Posterior cingulate gyrus (tissue), 11 donors: ENCODE measurements at regions not wholly inside any gene's neighbourhood (a gene's known extent, or its start where the extent isn't known, plus 50 kb on each side); places are given as distances from the start of the nearest gene placed in this dataset.
"Not testable (repeated sequence)": the region's sequence is repeated elsewhere in the genome, so short reads cannot be mapped to it uniquely, and the experiment has no call there.

Experiments used
- DNase-seq, 10 donors: peaks; one replicate each; pipeline versions ENCODE4 v3.0.0 to v3.0.0-alpha.2; 2020 to 2021; ENCODE audit warnings: mixed read lengths in 3 of 10
- intact Hi-C: fragments of 100-400 bp; cut with DNase I; formaldehyde crosslinking; loops from one replicate; pipeline ENCODE4 v1.15.1; 2023

DNA sequence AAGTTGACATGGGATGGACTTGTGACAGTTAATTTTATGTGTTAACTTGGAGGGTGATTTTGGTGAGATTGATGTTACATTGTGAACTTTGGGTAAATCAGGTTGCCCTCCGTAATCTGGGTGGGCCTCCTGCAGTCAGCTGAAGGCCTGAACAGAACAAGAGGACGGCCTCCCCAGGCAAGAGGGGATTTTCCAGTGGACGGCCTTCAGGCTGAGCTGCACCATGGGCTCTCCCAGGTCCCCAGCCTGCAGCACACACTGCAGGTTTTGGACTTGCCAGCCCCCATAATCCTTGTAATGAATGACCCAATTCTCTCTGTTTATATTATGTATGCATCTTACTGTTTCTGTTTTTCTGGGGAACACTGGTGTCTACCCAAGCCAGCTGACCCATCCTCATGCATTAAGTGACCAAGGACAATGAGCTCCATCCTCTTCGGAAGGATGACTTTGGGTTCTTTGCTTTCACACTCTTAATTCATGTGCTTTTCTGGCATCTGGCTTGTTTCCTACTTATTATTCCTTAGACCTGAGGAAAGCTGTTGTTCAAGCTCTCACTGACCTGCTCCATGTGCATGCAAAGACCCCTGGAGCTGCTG lies 64.2 kb downstream of the DACT2 start:
- intact Hi-C loops = no loop called here
- DNase-seq = no peak

- intact Hi-C loops = no loop called here
- DNase-seq = no peak
Observed at GRCh38 chr6:168252267-168252666, 67.3 kb downstream of the DACT2 start.

GRCh38 chr6:168250250-168250649 lies 69.3 kb downstream of the DACT2 start:
- no peak for DNase-seq
- intact Hi-C loops = no loop called here

- intact Hi-C loops = no loop called here
- DNase-seq = no peak
Observed at GRCh38 chr6:168249746-168250145, 69.8 kb downstream of the DACT2 start.

DNA sequence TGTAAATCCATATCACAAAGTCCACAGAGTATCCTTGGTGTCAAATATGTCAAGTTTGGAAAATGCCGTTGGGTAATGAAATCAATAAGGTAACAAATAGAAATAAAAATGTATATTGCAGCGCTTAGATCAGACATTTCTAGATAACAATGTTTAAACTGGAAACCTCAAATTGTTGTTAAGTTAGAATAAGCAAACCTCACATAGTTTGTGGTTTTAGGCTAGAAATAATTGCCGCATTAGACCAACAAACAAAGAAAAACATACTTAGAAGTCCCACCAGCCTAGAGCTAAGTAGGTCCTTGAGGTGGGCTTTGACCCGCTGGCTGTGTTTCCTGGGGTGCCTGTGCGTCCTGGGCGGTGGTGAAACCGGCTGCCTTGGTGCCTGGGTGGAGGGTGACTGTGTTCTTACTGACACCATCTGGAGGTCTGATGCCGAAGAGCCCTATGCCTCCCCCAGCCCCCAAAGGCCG lies 71.4 kb downstream of the DACT2 start:
- intact Hi-C loops = no loop called here
- DNase-seq = no peak

GRCh38 chr6:168247443-168248147 lies 72.0 kb downstream of the DACT2 start:
- peak in 1 of 10 donors; percentile 42 for DNase-seq
- intact Hi-C loops = no loop called here

DNA sequence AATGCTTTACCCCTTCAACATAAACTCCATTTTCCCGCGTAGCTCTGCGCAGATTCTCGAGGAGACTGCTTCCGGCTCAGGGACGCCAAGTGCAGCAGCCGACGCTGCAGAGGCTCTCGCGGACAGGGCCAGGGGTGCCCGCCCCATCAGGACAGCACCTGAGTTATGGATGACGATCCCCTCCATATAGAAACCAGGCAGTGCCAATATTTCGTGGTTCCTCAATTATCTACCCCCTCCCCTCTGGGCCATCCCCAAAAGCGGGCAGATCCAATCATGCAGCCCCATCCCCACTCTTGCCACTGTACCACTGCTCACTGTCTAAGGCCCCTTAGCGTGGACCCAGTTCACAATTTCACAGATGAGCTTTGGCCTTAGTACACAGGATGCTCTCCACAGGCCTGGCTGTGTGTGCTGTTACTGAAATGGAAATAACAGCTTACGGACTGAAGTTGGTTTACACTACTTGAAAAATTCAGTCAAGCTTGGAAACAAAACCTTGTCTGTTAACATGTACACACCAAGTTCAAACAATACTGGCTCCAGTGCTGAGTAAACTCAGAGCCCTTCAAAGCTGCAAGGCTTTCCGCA lies 74.5 kb downstream of the DACT2 start:
- no peak for DNase-seq
- intact Hi-C loops = no loop called here

DNA sequence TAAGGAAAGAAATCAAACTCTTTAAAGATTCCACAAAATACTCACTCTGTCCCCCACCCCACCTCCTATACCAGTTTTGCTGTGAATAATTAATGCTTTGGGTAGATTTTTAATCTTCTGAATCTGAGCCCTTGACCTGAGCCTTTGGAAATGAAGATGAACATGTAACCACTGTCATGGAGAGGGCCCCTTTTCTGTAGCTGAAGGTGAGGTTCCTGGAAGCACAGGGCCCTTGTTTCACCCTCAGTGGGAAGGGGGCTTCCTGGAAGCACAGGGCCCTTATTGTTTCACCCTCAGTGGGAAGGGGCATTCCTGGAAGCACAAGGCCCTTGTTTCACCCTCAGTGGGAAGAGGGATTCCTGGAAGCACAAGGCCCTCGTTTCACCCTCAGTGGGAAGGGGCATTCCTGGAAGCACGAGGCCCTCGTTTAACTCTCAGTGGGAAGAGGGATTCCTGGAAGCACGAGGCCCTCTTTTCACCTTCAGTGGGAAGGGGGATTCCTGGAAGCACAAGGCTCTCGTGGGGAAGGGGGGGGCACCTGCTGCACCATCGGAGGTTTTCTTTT lies 75.7 kb downstream of the DACT2 start:
- intact Hi-C loops = no loop called here
- DNase-seq = no peak

- intact Hi-C loops = no loop called here
- no peak for DNase-seq
Observed at GRCh38 chr6:168242940-168243225, 76.7 kb downstream of the DACT2 start.

GRCh38 chr6:168242111-168242939 lies 77.3 kb downstream of the DACT2 start:
- intact Hi-C loops = no loop called here
- DNase-seq = no peak

DNA sequence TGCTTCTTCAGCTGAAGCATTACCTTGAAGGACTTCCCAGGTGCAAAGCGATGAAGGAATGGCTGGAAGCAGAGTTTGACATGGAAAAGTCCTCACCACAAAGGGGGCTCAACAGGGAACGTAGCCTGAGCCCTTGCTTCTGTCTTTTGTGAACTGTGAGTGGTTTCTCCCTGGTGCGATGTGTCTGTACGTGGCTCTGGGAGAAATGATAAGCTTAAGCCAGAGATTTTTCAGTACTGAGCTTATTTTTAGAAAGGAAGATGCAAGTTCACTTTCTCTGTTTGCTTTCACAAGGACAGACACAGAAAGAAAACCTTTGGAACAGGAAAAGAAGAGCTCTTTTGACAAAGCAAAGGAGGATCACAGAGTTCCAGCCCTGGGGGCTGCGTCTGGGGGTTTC lies 79.4 kb downstream of the DACT2 start:
- intact Hi-C loops = no loop called here
- no peak for DNase-seq

- intact Hi-C loops = no loop called here
Observed at GRCh38 chr6:168239044-168239773, 80.4 kb downstream of the DACT2 start.

GRCh38 chr6:168238159-168238909 lies 81.2 kb downstream of the DACT2 start:
- DNase-seq = no peak
- intact Hi-C loops = no loop called here

More at GRCh38 chr6:168239044-168239773, 80.4 kb downstream of the DACT2 start:
- DNase-seq = peak in 1 of 10 donors; percentile 23

- intact Hi-C loops, DNase-seq: not testable (repeated sequence)
Observed at GRCh38 chr6:168233875-168234213, 85.7 kb downstream of the DACT2 start.

DNA sequence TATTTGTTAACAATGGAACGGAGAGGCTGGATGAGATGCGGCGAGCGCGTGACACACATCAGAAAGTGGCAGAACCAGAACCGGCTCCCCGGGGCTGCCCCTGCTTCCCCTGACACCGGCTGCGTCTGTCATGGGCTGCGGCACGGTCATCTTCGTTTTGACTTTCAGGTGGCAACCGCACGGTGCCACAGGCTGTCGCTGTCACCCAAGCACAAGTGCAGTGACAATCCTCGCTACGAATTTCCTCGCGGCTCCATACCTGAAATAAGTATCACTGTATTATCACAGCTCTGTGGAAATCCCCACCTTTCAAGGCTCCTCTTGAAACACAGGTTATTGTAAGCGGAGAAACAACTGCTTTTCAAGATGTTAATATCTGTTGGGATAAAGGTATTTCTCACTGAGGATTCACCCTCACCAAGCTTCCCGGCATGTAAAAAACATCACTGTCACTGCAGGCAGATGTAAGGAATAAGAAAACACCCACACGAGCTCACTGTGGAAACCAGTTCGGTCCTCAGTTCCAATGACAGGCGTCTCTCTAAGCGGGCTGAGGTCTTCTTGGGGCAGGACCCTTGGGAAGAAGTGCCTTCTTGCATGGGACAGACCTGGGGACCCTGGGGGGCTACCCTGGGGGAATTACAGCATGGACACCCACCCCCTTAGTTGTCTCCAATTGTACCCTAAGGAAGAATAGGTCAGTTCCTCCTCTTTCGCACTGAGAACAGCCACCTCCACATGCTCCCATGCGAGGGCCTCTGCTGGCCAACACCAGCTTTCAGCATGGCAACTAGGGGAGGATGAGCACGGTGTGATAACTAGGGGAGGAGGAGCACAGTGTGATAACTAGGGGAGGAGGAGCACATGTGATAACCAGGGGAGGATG lies 86.3 kb downstream of the DACT2 start:
- intact Hi-C loops = no loop called here

GRCh38 chr6:168232528-168232927 lies 87.0 kb downstream of the DACT2 start:
- DNase-seq = no peak
- intact Hi-C loops = no loop called here

More for the DNA sequence above, 86.3 kb downstream of the DACT2 start:
- no peak for DNase-seq

- intact Hi-C loops = no loop called here
- no peak for DNase-seq
Observed at GRCh38 chr6:168232062-168232461, 87.5 kb downstream of the DACT2 start.

DNA sequence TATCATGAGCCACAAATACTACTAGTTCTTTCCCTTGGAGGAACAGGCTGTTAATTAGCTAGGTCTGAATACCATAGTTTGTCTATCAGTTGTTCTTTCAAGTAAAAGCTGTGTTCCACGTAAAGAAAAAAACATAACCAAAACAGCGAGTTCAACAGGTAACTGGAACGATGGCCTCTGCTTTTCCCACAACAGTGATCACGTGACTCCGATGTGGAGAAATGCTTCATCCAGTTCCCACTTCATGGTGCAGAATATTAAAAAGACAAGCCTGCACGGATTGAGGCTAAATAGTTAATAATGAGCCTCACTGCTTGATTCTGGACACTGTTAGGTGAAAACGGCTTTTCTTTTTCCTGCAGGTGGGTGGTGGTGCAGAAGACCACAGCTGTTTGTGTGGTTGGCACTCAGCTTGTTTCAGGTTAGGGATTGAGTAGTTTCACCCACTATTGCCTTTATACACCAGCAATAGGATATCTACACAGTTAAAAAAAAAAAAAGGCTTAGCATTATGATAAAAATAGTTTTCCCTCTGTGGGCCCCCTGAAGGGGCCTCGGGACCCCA lies 88.1 kb downstream of the DACT2 start:
- no peak for DNase-seq
- intact Hi-C loops = no loop called here
